ENCODE measurements at regions not wholly inside any gene's neighbourhood (a gene's known extent, or its start where the extent isn't known, plus 50 kb on each side); places are given as distances from the start of the nearest gene placed in this dataset.
A peak's percentile ranks its signal among the peaks of the same experiment; 100 is the strongest.

DNA sequence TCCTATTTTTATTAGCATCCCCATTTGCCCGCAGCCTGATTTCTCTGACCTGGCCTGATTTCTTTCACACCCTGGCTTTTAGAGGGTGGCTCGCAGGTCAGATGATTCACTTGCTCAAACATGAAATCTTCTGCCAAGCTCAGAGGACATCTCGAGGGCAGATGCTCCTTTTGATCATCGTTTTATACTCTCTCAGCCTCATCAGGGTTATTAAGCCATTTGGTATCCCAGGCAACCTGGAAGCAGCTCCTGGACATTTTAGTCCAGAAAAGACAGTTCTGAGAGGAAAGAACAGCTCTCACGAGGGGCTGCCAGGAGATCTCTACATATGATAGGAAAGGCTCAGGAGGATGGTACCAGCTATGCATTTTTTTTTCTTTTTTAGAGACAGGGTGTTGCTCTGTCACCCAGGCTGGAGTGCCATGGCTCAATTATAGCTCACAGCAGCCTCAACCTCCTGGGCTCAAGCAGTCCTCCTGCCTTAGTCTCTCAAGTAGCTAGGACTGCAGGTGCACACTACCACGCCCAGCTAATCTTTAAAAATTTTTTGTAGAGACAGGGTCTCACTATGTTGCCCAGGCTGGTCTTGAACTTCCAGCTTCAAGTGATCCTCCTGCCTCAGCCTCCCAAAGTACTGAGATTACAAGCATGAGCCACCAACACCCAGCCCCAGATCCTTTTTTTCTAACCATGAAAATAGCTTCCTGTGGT is 165.4 kb downstream of the KATNAL1 start:
- no peak for DNase-seq (ENCODE audit: low read depth, low spot score)
- H3K4me3 ChIP-seq (replicated peaks in 1 of 3; ENCODE audit: insufficient read depth in 1 of 3, low read depth in 1 of 3, low read length in 3 of 3) = no peak overlapping the region
- peaks cover 27% of the 10 kb centered on the region for H3K4me1 ChIP-seq (ENCODE audit: control insufficient read depth, extremely low read depth, insufficient read depth, low read length)
- H2AFZ ChIP-seq (ENCODE audit: low read depth, low read length) = no peak overlapping the region
- TF ChIP-seq GATA2 (IDR thresholded peaks at IDR 0.05; ENCODE audit: insufficient read depth, insufficient read length, low read depth, low read length) (no peak), FOS (IDR thresholded peaks at IDR 0.05; ENCODE audit: borderline replicate concordance, insufficient read depth, low read length) (no peak), CTCF (IDR thresholded peaks at IDR 0.05; ENCODE audit: extremely low read depth in 1 of 2, insufficient read depth in 1 of 2, low read depth in 1 of 2, low read length in 2 of 2) (no peak), MYC (IDR thresholded peaks at IDR 0.05; ENCODE audit: low read depth, low read length) (no peak)
- H3K9ac ChIP-seq (replicated peaks; ENCODE audit: extremely low read depth, insufficient read depth, low read length) = no peak overlapping the region
- H3K36me3 ChIP-seq (ENCODE audit: control insufficient read depth in 2 of 2, extremely low read depth in 1 of 2, insufficient read depth in 2 of 2, low read length in 2 of 2) = no peaks in the 10 kb centered on the region
- no peaks in the 10 kb centered on the region for H3K9me1 ChIP-seq (replicated peaks; ENCODE audit: control insufficient read depth, extremely low read depth, insufficient read depth, low read length)
- H3K27ac ChIP-seq (ENCODE audit: insufficient read depth, low read depth, low read length) = peak overlapping the region; percentile 18
- H4K20me1 ChIP-seq (replicated peaks; ENCODE audit: control insufficient read depth, extremely low read depth, insufficient read depth, low read length) = no peaks in the 10 kb centered on the region
- H3K4me2 ChIP-seq (ENCODE audit: insufficient read depth, low read length) = no peak overlapping the region
- no peaks in the 10 kb centered on the region for H3K9me3 ChIP-seq (replicated peaks; ENCODE audit: control insufficient read depth, insufficient read depth, low read length)
- CTCF ChIA-PET = interaction anchor here (1.0 to 2.5 kb wide), 9 partner anchors 8 to 903 kb away, joined by 3 to 51 read pairs (median 5); no protein-coding TSS in a partner anchor
- H3K79me2 ChIP-seq (ENCODE audit: control insufficient read depth, insufficient read depth, low read length) = no peaks in the 10 kb centered on the region
- POLR2A ChIA-PET = interaction anchor here (1.6 kb wide), 1 partner anchor 280 kb away, joined by 4 read pairs; the partner anchor contains the start of gene UBE2L5
- dilution Hi-C loops (cut with MboI; ENCODE audit: extremely low pct_ligation_motif_present, low sequenced_read_pairs) (loop anchor here (25.0 kb wide), 1 partner anchor 195 kb away; no protein-coding TSS in a partner anchor), intact Hi-C loops (cut with micrococcal nuclease) (no loop called here)
- H3K27me3 ChIP-seq (ENCODE audit: control insufficient read depth in 2 of 2, insufficient read depth in 2 of 2, low read length in 2 of 2) = no peaks in the 10 kb centered on the region
- BruUV-seq (replicated peaks) = no TSS peak
- FAIRE-seq = no peak
